GF-D8 (cell line): ENCODE measurements at regions not wholly inside any gene's neighbourhood (a gene's known extent, or its start where the extent isn't known, plus 50 kb on each side); places are given as distances from the start of the nearest gene placed in this dataset.

Experiments
- DNase-seq: peaks from one replicate; lab custom pipeline; 2025; lab: John Stamatoyannopoulos, UW

DNA sequence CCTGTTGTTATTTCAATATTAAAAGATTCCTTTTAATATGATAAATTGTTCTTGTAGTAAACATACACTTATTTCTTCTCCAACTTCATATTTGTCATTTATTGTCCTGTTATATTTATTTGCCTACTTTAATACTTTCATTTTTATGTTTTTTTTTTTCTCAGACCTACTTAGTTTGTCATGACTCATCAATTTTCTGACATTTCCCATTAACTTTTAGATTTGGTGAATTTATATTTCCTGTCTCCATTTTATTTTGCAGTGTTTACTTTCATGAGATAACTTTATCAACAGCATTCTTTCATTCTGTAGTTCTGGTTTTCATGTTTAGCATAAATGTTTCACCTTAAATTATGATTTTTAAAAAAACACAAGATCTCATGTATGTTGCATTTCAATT, 788.7 kb downstream of the EFNA5 start:
- no peak for DNase-seq

DNA sequence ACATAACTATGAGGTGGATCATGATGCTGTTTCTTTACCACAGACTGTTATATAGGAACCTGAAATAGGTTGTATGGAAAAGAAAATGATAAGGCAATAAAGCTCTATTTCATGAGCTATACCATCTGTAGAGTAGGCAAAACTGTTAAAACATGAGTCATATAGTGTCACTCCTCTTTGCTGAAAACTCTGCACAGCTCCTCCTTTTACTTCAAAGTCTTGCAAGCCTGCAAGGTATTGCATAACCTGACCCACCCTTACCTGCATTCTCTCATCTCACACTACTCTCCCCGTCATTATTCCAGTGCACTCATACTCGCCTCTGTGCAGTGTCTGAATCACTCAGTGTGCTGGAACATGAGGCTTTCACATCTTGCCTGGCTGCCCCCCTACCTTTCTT, 790.1 kb downstream of the EFNA5 start:
- no peak for DNase-seq

DNA sequence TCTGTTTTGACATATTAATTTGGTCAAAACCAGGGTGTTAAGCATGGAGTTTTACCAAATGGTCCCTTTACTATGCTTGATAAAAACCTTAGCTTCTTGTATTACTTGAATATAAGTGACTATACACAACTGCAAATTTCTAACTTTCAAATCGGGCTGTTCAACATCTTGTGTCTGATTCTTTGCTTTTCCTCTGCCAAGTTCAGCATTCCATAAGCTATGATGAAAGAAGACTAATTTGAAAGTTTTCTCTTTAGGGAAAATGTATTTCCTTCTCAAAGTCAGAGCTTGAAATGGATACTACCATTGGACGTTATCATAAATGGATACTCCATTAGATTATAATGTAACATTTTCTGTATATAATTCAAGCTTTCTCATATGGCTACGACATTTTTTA, 792.9 kb downstream of the EFNA5 start:
- DNase-seq = no peak

DNA sequence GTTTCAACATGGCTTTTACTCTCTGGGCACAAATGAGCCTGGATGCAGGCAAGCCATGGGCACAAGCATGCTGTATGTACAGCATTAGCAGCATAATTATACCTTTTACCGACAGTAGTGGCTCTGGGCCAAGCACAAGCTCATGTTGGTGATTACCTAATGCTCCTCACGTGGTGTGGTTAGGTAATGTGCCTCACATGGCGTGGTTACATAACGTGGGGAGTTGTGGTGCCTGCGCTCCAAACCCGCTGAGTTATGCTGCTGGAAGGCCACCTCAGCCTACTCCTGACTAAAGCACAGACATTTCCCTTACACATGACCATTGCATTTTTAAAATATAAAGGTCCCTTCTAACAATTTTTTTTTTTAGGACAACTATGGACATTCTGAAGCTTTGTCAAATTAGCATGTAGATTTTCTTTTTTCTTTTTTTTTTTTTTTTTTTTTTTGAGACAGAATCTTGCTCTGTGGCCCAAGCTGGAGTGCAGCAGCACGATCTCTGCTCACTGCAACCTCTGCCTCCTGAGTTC, 794.0 kb downstream of the EFNA5 start:
- DNase-seq = no peak

DNA sequence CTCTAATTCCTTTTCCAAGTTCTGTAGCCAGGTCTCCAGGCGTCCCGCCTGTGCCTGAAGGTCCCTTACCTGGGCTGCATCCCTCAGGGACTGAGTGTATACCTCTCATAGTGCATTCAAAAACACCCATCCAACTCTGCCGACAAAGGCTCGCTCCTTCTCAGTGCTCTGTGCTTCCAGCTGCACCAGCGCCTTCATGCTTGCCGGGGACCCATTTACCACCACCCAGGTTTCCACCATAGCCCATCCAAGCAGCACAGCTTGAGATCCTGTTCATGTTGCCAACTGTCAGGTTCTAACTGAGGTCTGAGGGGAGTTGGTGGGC, 794.5 kb downstream of the EFNA5 start:
- no peak for DNase-seq

DNA sequence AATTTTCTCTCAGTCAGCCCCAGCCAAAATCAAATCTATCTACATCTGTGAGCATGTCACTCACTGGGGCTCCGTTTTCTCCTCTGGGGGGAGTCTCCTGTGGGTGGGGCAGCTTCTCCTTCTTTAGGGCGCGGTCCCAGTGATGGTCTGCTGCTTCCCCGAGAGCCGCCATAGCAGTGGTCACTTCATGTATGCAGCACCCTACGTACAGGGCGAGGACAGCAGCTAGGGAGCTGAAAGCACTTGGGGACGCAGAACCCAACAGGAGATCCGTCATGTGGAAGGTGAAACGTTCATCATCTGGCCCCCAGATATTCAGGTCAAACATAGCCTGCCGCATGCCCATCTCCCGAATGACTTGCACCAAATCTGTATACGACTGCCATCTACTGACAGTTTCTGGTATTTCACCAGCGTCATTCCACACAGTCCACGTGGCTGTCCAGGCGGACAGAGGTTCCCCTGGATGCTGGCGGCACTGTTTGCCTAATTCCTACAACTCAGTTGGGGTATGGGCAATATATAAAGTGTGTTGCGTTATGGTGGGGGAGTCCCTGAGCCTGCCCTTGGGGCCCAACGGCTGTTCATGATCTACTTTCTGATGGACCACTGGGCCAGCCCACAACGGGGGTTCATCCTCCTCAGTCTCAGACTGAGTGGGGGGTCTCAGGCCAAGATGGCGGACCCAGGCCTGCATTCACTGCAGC, 795.0 kb downstream of the EFNA5 start:
- DNase-seq = no peak

DNA sequence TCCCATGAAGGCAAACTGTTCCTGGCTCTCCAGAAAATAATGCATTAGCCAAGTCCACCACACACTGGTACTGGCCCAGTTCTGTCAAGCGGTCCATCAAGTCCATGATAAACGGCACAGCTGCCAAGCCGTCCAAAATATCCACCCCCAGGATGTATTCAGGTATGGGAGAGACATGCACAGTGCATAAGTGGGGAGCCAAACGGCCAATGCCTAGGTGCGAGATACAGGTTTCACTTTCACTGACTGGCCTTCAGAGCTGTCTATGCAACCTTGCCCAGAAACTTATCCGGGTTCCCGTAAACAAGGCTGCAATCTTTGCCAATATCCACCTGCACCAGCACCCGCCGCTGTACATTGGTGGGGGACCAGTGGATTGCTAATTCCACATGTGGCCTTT, 795.8 kb downstream of the EFNA5 start:
- DNase-seq = no peak

DNA sequence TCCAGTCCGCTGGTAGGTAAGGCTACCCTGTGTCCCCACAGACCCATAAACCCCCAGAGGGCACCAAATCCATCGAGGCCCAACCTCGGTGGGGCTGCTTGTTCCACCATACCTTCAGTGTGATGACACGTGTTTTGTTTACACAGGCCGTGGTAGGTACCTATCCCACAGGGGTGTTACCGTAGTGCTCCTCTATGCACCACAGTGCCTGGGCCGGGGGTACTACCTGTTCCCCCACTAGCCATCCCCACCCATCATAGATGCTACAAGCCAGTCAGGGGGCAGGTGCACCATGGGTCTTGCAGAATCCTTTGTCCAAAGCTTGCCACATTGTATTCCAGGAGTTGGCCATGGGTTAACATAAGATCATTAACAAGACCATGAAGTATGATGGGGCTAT, 796.2 kb downstream of the EFNA5 start:
- no peak for DNase-seq

DNA sequence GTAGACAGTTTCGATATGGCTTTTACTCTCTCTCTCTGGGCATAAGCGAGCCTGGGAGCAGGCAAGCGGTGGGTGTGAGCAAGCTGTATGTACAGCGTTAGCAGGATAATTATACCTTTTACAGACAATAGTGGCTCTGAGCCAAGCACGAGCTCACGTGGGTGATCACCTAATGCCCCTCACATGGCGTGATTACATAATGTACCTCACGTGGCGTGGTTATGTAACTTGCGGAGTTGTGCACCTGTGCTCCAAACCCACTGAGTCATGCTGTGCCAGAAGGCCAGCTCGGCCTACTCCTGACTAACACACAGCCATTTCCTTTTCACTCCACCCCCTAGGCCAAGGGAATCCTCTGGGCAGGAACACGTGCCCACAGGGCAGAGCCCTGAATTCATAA, 797.2 kb downstream of the EFNA5 start:
- DNase-seq = no peak

DNA sequence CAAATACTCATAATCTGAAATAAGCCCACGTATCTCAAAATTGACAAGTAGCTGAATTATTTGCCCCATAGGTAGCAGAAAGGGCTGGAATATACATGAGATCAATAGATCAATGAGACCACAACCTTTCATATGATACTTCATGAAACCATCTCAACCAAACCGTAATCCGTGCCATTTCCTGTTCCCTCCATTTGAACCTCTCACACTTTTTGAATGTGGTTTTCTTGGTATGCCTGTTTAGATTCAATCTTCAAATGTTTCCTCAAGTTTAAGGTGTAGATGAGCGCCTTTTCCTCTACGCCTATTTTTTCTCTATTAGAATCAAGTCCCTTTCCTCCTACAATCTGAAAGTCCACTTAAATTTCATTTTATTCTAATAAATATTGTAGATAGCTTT, 805.5 kb downstream of the EFNA5 start:
- DNase-seq = no peak

DNA sequence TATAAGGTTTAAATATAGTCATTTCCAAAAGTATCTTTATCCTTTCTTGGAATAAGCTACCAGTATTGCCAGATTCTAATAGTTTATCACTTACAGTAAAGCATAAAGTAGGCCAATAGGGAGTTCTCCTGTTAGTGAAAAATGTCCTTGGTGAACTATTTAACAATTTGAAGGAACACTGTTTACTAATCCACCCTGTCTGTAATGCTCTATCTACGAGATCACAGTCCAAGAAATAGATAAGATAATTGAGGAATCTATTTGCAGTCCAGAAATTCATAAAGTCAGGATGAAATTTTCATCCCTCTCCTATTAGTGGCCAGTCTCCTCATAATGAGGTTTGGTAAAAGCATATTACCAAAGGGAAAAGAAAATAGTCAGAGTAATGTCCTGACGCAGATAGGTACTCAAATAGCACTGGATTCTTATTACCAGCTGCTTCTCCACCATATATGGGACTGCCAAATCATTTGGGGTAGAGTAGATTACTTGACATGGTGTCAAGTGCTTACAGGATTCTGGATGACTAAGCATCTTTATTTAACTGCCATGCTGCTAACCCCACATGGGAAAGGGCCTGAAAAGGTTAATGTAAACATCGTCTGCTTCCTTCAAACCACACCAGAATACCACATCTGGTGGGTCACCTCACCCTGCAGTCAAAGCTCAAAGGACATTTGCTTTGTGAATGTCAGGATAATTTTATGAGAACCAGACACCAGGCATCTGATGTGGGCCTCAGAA, 808.1 kb downstream of the EFNA5 start:
- no peak for DNase-seq

DNA sequence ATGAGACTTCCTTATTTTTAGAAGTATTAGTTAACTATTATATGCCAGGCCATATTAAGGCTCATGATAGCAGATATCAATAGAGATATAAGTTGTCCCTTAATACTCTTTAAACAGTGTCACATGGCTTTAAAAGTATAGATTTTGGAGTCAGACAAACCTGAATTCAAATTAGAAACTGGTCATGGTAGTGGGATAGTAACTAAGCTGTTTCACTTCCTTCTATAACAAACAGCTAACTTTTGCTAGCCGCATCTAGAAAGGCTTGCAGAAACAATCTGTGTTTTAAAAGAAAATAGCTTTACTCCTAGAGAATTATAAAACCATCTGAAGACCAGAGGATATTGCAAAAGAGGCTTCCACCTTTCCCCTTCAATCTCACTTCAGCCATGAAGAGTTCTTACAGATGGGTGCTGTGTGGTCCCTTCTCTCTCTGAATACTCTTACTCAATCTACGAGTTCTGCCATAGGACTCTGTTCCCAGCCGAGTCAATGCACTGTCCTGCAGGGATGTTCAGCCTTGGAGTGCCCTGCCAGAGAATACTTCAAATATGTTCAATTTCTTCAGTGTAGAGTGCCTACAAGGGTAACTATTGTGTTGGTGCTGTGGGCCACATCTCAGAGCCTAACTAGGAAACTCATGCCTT, 810.2 kb downstream of the EFNA5 start:
- no peak for DNase-seq

DNA sequence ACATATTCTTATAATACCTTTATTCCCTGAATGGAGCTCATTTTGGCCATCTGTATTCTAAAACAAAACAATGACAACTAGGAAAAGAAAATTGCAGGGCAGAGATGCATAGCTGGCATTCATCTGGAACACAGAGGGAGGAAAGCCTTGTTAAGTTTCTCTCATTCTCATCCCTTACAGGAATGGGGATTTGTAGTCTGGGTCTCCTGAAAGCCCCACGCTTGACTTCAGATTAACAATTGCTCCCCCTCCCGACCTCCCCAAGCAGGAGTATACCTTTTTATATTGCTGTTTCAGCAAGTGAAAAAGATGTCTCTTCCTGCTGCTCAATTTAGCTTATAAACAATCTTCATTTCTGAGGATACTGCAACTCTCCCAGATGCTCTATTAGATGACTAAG, 812.1 kb downstream of the EFNA5 start:
- DNase-seq = no peak

DNA sequence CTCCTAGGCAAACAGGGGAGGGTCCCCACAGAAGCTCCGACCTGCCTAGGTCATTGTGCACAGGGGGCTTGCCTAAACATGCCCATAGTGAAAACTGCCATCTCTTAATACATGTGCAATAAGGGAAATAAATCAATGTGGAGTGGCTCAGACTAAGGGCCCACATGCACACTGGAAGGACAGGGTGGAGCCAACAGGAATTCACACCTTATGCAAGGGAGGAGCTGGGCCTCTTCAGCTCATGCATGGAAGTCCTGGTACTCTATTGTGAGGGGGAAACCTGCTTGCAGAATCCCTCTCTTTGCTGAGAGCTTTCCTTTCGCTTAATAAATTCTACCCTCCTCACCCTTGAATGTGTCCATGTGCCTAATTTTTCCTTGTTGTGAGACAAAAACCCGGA, 815.8 kb downstream of the EFNA5 start:
- DNase-seq = no peak

DNA sequence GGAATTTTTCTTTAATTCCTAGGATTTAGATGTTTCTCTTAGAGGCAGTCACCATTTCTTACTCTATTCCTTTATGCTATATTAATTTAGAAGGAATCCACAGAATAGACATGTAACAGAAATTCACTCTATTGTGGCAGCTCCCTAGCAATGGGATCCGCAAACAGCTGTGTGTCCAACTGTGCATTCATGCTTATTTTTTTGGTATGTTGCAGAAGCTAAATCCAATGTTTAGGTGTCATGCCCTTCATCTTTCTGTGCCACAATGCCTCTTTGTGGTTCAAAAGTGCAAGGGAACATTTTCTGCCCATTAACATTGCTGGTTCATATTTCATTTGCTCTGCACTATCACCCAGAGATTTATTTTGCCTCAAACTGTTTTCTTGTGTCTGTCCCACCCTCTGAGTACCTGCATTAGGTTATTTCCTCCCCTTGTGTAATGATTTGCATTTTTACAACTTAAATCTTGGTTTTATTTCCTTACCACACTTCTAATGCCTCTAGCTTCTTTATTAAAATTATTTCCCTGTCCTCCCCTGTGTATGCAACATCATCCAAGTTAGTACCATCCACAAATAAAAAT, 816.5 kb downstream of the EFNA5 start:
- DNase-seq = no peak

DNA sequence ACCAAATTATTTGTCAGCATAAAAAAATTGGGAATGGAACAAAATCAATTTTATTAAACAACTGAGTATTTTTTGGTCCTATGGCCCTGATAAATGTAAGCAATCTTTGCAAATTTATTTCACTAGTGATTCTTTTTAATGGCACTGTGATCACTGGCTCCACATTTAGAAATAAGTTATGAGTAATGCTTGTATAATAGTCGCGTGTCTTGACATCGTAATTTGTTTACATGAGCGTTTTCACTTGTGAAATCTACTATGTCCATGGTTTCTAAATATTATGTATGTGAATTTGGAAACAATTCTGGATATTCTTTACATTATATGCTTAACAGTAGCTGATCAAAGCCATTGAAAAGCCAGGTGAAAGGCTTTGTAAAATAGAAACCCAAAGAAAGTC, 817.5 kb downstream of the EFNA5 start:
- no peak for DNase-seq

DNA sequence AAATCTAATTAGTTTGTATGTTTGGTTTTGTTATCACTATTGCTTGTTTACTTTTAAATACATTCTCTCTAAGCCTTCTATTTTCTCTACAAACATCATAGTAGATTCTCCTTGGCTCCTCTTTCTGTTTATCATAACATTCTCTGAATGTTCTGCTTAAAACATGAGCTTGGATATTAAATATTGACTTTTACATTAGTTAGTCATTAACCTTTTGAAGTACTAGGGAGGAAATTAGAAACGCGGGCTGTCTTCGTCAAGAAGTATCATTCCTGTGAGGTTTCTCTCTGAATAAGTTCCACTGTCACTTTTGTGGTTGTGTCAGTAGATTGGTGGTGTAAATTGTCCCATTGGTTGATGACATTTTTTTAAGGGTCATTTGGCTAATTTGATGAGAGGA, 821.5 kb downstream of the EFNA5 start:
- DNase-seq = no peak

DNA sequence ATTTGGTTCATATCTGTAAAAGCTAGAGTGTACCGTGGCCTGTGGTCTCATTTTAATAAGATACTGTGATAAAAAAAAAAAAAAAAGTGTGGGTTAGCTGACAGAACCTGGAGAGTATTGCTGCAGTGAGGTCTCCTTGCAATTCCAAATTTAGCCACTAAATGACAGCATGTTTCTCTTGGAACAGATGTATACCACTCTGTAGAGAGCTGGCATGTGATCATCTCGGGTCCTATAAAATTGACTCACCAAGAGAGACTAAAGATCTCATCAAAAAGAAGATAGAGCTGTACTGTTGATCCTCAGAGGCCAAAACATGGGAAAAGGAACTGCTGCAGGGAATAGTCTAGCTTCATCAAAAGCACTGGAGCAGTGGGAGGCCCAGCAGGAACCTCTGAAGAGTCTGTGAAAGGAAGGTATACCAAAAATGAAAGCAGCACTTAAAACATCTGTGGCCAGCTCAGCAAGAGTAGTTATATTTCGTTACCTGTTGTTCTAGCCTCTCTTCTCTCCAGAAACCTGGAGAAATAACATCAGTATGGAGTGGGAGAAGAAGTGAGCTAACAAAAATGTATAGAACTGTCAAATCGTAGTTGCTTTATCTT, 826.8 kb downstream of the EFNA5 start:
- no peak for DNase-seq

DNA sequence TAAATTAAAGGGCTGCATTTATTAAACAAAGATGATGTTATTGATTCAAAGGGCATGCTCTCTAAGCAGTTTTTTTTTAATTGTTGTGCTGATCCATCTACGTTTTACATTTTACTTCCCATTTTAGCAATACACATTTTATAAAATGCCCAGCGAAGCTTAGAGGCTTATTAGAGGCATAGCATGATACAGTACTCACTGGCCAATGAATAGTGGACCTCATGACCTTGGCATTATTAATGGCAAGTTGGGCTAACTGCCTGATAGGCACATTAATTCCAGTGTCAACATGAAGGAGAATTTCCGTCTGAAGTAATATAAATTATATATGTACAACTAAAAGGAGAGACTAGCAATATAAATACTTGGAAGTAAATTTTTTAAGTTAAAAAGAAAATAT, 837.2 kb downstream of the EFNA5 start:
- no peak for DNase-seq

DNA sequence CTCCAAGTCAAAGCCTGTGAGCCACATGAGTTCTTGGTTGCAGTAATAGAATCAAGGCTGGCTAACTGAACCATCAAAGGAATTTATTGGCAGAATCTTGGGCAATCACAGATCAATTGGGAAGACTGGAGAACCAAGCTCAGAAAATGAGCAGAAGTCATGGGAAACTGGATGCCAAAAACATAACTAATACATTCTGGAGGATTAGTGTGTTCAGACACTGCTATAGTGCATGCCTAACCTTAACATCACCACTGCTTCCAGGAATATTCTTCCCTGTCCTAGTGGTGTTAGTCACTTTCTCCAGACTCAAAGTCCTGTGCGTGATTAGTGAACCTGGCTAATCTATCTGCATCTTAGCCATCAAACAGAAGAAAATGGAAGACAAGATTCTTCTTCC, 843.7 kb downstream of the EFNA5 start:
- no peak for DNase-seq

DNA sequence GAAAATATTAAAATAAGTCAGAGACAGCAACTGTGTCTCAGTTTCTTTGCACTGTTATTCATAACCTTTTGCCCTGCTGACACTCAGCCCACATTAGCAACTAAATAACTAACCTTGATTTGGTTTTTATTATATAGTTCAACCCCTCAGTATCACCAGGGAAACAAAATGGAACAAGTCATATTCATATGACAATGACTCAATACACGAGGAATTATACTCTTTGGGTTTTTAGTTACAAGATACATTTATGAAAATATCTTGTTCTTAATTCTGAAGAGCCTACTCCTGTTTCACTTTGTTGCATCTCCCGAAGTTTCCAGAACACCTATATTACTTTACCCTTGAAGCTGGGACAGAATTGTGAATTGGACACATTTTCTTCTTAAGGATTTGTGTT, 845.4 kb downstream of the EFNA5 start:
- no peak for DNase-seq

DNA sequence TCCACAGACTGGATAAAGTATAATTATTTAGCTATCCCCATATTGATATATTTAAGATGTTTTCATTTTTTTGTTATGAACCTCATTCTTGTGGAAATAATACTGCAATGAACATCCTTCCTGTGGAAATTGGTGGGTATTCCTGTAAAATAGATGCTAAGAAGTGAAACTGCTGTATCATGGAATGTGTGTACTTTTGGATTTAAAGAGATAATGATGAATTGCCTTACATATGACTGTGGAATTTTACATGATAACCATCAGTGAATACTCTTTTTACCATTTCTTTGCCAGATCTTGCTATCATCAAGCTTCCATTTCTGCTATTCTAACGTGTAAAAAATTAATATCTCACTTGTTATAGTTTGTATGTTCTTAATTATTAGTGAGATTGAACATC, 847.9 kb downstream of the EFNA5 start:
- no peak for DNase-seq

DNA sequence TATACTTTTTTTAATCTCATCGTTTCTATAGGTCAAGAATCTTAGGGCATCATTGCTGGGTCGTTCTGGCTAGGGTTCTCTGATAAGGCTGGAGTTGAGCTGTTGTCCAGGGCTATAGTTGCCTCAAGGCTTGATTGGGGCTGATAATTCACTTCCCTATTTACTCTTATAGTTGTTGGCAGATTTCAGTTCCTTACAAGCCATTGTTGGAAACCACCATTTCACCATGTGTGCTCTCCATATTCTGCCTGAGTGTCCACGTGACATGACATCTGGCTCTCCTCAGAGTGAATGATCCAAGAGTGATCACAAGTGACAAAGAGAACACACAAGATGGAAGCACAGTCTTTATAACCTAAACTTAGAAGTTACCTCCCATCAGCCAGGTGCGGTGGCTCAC, 852.2 kb downstream of the EFNA5 start:
- DNase-seq = no peak
